Mammary epithelial cell (primary cell): ENCODE measurements at regions not wholly inside any gene's neighbourhood (a gene's known extent, or its start where the extent isn't known, plus 50 kb on each side); places are given as distances from the start of the nearest gene placed in this dataset.

ENCODE experiments used
- EZH2 ChIP-seq: IDR thresholded peaks from 2 replicates; pipeline ENCODE4 v1.6.1; 2012; ENCODE audit warnings: low read length, inconsistent platforms, borderline replicate concordance
- TF ChIP-seq, protein P1 (sequence below), 2 donors: IDR thresholded peaks in 1 of 2; conservative IDR thresholded peaks in 1 of 2; 2 replicates each; pipeline ENCODE4 v1.5.1; 2011 to 2012; ENCODE audit warnings: inconsistent platforms in 2 of 2, low read length in 2 of 2, mild to moderate bottlenecking in 2 of 2, control low read depth in 1 of 2, low read depth in 1 of 2; ENCODE audit not compliant: insufficient read depth in 1 of 2; ENCODE audit errors: extremely low read depth in 1 of 2

DNA sequence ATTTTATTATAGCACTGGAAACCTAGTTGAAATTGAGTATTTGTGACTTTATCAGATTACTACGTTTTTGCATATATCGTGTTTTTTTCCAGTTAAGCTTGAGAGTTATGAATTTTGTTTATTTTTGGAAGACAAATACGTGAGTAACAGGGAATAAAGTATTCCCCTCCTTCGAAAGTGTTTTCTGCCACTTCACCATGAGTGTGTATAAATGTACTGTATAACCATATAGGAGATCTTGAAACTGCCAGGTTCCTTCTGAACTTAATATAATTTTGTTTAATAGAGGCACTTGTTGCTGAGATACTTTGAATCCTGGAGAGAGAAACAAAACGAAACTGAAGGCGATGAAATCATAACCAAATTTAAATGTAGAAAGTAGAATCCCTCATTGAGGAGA lies 1004.4 kb upstream of the ZEB2 start:
- TF ChIP-seq, protein P1, sequence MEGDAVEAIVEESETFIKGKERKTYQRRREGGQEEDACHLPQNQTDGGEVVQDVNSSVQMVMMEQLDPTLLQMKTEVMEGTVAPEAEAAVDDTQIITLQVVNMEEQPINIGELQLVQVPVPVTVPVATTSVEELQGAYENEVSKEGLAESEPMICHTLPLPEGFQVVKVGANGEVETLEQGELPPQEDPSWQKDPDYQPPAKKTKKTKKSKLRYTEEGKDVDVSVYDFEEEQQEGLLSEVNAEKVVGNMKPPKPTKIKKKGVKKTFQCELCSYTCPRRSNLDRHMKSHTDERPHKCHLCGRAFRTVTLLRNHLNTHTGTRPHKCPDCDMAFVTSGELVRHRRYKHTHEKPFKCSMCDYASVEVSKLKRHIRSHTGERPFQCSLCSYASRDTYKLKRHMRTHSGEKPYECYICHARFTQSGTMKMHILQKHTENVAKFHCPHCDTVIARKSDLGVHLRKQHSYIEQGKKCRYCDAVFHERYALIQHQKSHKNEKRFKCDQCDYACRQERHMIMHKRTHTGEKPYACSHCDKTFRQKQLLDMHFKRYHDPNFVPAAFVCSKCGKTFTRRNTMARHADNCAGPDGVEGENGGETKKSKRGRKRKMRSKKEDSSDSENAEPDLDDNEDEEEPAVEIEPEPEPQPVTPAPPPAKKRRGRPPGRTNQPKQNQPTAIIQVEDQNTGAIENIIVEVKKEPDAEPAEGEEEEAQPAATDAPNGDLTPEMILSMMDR (conservative IDR thresholded peaks at IDR 0.05 in 1 of 2, IDR thresholded peaks at IDR 0.05 in 1 of 2; ENCODE audit: extremely low read depth in 1 of 2, insufficient read depth in 1 of 2, low read depth in 1 of 2, low read length in 2 of 2) = no peak
- TF ChIP-seq EZH2 = no peak
